ENCODE measurements at regions not wholly inside any gene's neighbourhood (a gene's known extent, or its start where the extent isn't known, plus 50 kb on each side); places are given as distances from the start of the nearest gene placed in this dataset.

GRCh38 chr20:53826090-53826489 lies 232.5 kb upstream of the ZNF217 start:
- no peak for TF ChIP-seq CTCF (IDR thresholded peaks at IDR 0.05; ENCODE audit: low read depth, low read length)
- Histone ChIP-seq H3K27ac (no peak overlapping the region), H3K4me1 (ENCODE audit: low read depth) (peaks cover 18% of the 10 kb centered on the region), H3K4me3 (no peak overlapping the region), H3K27me3 (no peaks in the 10 kb centered on the region), H3K9me3 (ENCODE audit: low read depth) (no peaks in the 10 kb centered on the region), H3K36me3 (no peaks in the 10 kb centered on the region)
- no peak for DNase-seq (ENCODE audit: low read depth in 1 of 2, low spot score in 1 of 2)

GRCh38 chr20:53825282-53825681 lies 231.6 kb upstream of the ZNF217 start:
- Histone ChIP-seq H3K9me3 (ENCODE audit: low read depth) (no peaks in the 10 kb centered on the region), H3K27ac (no peak overlapping the region), H3K4me1 (ENCODE audit: low read depth) (peaks cover 17% of the 10 kb centered on the region), H3K4me3 (no peak overlapping the region), H3K27me3 (no peaks in the 10 kb centered on the region), H3K36me3 (no peaks in the 10 kb centered on the region)
- no peak for DNase-seq (ENCODE audit: low read depth in 1 of 2, low spot score in 1 of 2)
- TF ChIP-seq CTCF (IDR thresholded peaks at IDR 0.05; ENCODE audit: low read depth, low read length) = no peak

- TF ChIP-seq CTCF (IDR thresholded peaks at IDR 0.05; ENCODE audit: low read depth, low read length) = no peak
- Histone ChIP-seq H3K4me3 (no peak overlapping the region), H3K9me3 (ENCODE audit: low read depth) (no peaks in the 10 kb centered on the region), H3K36me3 (no peaks in the 10 kb centered on the region), H3K27me3 (no peaks in the 10 kb centered on the region), H3K27ac (no peak overlapping the region), H3K4me1 (ENCODE audit: low read depth) (peaks cover 12% of the 10 kb centered on the region)
- no peak for DNase-seq (ENCODE audit: low read depth in 1 of 2, low spot score in 1 of 2)
Measured at GRCh38 chr20:53824779-53825178, 231.1 kb upstream of the ZNF217 start.

- H3K27ac ChIP-seq = no peak overlapping the region
- H3K9me3 ChIP-seq (ENCODE audit: low read depth) = no peaks in the 10 kb centered on the region
- no peaks in the 10 kb centered on the region for H3K27me3 ChIP-seq
- no peaks in the 10 kb centered on the region for H3K4me1 ChIP-seq (ENCODE audit: low read depth)
- TF ChIP-seq CTCF (IDR thresholded peaks at IDR 0.05; ENCODE audit: low read depth, low read length) = no peak
- no peak overlapping the region for H3K4me3 ChIP-seq
- DNase-seq (ENCODE audit: low read depth in 1 of 2, low spot score in 1 of 2) = no peak
- no peaks in the 10 kb centered on the region for H3K36me3 ChIP-seq
Measured at GRCh38 chr20:53823121-53823764, 229.6 kb upstream of the ZNF217 start.

- no peaks in the 10 kb centered on the region for H3K27me3 ChIP-seq
- H3K4me3 ChIP-seq = no peak overlapping the region
- no peaks in the 10 kb centered on the region for H3K36me3 ChIP-seq
- no peaks in the 10 kb centered on the region for H3K9me3 ChIP-seq (ENCODE audit: low read depth)
- H3K4me1 ChIP-seq (ENCODE audit: low read depth) = no peaks in the 10 kb centered on the region
- DNase-seq (ENCODE audit: low read depth in 1 of 2, low spot score in 1 of 2) = no peak
- no peak for TF ChIP-seq CTCF (IDR thresholded peaks at IDR 0.05; ENCODE audit: low read depth, low read length)
- no peak overlapping the region for H3K27ac ChIP-seq
Measured at GRCh38 chr20:53822534-53822933, 228.9 kb upstream of the ZNF217 start.
